HG03039 (cell line): ENCODE measurements at regions not wholly inside any gene's neighbourhood (a gene's known extent, or its start where the extent isn't known, plus 50 kb on each side); places are given as distances from the start of the nearest gene placed in this dataset.

Experiments
- ATAC-seq: cut with Tn5 transposase; IDR thresholded peaks from one replicate; pipeline ENCODE4 v1.9.1; 2021; ENCODE audit warnings: mild to moderate bottlenecking, moderate library complexity; ENCODE audit not compliant: unreplicated experiment

DNA sequence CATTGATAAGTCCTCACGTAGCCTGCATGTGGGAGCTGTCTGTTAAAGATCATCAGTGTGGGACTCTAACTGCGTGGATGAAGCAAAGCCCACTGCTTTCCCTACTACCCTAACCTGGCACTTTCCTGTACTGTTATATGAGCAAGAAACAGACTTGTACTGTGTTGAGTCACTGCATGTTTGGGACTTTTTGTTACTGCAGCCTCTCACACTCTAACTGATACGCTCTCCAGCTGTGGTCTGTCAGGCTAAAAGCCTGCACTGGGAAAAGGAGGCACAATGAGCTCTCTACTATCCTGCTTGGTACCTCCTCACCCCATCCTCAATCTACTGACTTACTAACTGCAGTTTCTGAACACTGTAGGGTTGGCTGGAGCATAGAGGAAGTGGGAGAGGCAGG lies 93.7 kb upstream of the PLET1 start:
- no peak for ATAC-seq

DNA sequence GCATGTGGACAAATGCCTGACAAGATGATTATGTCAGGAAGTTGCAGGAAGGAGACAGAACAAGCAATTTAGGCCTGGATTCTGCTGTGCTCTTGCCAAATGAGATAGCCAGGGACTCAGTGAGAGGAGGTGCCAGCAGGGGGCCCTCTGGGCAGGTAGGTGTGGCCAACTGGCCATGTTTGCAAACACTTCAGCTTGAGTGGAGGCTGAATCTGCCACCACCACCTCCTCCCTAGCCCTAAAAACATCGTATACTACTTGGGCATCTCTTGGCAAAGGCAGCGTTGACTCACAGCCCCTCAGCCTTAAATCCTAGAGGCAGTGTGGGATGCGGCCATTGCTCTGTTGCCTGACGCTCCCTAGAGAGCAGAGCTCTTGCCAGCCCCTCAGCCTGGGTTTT lies 95.1 kb upstream of the PLET1 start:
- no peak for ATAC-seq

DNA sequence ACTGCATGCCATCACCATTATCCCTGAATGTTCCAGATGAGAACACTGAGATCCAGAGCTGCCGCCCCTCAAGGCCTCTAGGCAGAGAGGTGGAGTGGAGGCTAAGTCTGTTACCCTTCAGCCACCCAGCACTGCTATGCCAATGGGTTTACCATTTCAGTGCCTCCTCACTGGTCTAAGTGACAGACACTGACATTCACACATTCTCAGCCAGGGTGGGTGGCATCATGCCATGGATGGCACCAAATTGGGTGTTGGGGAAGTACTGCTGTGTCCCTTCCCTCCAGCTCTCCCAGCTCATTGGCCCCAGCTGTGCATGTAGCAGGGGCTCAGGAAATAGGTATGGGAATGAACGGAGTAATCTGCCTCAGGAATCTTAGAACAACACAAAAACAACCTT lies 96.8 kb upstream of the PLET1 start:
- no peak for ATAC-seq

DNA sequence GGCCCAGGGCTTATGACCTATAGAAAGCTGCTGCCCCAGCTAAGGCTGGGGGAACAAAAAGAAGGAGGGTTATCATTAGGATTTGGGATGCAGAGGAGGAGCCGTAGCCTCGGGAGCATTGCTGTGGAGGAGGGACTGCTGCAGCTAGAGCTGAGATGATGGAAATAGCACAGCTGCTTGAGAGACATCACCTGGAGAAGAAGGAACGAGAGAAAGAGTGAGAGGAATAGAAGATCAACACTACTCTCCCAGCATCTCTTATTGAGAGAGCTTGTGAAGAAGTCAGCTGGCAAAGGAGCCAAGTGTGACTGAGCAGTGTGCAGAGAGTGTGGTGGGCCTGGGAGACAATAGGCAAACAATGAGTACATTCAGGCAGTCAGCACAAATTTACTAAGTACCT lies 100.7 kb upstream of the PLET1 start:
- no peak for ATAC-seq

DNA sequence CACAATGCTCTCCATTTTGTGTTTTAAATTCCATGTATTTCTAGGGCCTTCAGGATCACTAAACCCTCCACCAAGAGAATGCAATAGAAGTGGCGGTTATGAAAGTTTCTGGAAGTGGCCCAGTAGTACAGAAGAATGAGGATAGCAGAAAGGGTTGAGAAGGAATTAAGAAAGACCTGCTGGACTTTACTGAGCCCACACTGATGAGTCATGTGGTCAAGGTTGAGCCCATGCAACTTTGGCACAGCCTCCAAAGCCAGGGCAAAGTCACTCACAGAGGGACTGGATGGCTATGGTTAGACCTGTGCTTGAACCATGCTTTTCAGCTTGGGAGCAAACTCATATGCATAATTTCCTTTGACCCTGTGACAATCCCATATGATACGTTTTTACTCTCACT lies 102.9 kb upstream of the PLET1 start:
- no peak for ATAC-seq

DNA sequence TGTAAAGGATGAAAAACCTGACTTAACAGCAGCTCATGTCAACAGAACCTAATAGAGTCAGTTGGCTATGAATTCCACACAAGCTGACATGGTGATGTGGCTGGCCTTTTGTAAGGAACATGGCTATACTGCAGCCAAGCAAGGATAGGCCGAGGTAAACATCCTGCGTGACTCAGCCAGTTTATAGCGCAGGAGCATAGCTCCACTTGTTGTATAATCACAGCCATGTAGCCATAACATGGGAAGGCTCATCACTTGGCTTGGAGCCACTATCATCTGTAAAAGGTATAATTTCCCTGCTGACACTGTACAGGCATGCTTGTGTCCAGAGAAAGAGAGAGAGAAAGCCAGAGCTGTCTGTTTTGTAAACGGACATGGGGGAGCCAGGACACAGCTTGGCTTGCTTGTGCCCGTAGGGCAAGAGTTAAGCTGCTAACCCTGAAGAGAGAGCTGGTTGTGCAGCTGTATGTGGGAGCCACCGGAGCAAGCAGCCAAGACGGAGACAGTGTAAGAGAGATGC lies 104.4 kb upstream of the PLET1 start:
- no peak for ATAC-seq

DNA sequence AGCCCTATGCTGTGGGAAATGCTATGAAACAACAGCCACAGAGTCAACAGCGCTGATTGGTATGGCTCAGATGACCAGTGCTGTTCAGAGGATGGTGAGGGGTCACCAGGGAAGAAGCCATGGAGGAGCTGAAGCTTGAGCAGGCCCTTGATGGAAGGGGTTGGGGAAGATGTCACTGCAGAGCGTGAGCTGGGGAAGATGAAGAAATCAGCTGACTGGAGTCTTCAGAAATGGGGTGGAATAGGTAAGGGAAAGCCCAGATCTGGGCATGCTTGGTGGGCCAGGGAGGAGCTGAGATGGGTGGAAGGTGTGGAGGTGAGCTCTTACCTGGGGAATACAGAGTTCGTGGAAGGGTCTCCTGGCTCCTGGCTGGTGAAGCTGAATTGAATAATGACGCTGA lies 105.4 kb upstream of the PLET1 start:
- no peak for ATAC-seq

DNA sequence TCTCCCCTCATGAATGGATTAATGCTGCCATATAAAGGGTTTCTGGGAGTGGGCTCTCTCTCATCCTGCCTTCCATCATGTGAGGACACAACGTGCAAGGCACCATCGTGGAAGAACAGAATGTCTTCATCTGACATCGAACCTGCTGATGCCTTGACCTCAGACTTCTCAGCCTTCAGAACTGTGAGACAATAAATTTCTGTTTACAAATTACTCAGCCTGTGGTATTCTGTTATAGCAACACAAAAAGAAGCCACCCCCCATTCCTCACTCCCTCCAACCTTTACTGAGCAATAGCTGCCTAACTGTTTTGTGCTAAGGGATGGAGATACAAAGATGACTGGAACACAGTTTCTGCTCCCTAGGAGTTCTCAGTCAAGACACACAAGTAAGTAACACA lies 106.1 kb upstream of the PLET1 start:
- no peak for ATAC-seq

DNA sequence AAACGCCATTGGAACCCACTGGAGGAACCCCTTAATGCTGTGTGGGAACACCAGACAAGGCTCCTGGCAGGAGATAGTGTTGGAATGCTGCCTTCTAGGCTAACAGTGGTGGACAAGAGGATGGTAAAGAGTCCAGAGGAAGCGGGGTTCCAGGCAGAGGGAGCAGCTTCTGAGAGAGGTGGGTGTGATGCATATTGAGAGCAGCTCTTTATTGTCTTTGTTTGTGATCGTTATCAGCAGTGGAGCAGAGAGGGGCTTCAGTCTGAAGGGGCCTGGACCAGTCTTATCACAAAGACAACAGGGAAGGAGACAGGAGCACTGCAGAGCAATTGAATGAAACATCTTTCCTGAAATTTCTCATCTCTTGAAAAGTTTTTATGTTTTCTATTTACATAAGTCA lies 106.8 kb upstream of the PLET1 start:
- no peak for ATAC-seq

DNA sequence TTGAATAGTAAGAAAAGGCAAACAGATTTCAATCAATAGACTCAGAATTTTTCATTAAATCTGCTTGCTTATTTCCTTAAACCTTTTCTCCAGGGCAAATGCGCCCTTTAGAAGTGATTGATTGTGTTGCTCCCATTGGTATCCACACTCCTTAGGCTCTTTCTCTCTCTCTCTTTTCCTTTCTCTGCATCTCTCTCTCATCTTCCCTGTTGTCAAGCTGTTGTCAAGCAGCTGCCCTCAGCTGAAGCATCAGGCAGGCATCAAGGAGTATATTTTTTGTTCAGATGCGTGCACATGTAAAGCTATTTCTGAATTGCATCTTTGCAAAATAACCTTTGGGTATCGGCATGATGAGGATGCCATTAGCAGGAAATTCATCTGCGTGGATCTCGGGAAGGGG lies 107.2 kb upstream of the PLET1 start:
- ATAC-seq, result no peak

DNA sequence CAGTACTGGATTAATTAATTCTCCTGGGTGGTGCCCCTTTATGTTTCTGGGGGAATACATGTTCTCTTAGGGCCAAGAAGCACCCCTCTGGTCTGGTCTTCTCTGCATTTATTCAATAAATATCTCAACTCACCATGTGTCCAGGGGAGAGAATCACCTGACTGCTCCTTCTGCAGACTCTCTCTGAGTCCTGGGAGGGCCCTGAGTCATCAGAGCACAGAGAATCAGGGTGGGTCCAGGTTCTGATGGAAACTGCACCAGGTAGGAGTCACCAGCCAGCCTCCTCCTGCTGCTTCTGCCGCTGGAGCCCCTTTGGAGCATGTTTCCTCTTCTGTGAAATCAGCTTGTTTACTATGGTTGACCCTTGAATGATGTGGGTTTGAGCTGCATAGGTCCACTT lies 107.7 kb upstream of the PLET1 start:
- no peak for ATAC-seq

DNA sequence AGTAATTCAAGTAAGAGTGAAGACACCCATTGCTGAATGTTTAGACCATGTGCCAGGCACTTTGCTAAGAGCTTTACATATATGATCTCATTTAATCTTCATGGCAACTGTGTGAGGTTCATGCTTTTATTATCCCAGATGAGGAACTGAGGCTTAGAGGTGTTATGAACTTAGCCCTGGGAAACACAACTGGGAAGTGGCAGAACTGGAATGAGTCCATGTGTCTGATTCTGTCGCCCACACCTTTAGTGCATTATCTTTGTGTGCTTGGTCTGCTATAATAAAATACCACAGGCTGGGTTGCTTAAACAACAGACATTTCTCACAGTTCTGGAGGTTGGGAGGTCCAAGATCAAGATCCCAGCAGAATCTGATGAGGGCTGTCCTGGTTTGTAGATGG lies 108.7 kb upstream of the PLET1 start:
- ATAC-seq, result no peak

DNA sequence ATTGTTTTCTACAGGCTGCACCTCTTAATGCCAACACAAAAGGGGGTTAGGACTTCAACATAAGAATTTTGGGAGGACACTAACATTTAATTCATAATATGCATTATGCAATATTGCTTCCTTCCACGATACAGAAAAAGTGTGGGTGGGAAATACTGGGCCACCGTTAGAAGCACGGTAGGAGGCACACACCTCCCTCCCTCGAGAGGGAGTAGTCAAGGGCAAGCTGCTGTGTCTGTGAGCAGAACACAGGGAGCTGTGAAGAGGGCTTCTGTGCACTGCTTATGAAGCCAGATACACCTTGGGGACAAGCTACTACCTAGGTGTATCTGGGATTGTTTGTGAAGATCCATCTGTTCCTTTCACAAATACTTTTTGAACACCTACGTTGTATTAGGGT lies 109.3 kb upstream of the PLET1 start:
- no peak for ATAC-seq

DNA sequence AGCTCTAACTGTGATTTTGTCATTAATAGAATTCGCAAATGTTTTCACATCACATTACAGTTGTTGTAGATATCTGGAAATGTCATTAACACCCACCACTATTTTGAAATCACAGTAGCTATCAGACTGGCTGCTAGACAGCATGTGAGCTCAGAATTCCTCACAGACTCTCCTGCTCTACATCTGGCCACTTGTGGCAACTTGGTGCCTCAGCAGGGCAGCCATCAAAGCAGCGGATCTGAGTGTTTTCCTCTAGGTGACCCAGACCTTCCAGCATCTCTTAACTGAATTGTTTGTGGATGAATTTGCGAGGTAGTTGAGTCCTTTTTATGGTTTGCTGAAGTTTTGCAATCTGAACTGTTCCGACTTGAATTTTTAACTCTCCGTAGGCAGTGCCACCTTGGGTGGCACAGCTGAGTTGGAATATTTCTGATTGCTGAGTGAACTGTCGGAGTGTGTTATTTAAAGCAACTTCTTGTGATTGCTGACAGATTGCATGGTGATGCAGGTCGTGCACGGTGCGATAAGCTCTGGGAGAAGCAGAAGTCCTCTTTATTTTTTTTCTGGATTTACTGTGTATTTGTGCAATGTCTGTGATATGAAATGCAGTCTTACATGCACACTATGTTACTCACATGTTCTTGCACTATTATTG lies 114.0 kb upstream of the PLET1 start:
- ATAC-seq, result no peak

DNA sequence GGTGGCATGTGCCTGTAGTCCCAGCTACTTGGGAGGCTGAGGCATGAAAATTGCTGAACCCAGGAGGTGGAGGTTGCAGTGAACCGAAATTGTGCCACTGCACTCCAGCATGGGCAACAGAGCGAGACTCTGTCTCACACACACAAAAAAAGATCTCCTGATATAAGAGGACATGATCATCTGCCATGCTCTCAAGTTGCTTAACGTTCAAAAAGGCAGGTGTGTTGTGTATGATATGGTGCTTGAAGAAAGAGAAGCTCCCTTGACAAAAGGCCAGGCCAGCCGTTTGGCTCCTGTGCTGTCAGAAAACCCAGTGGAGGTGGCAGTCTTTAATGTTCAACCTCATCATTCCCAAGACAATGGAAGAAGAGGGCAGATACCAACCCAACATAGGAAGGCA lies 117.3 kb upstream of the PLET1 start:
- no peak for ATAC-seq

DNA sequence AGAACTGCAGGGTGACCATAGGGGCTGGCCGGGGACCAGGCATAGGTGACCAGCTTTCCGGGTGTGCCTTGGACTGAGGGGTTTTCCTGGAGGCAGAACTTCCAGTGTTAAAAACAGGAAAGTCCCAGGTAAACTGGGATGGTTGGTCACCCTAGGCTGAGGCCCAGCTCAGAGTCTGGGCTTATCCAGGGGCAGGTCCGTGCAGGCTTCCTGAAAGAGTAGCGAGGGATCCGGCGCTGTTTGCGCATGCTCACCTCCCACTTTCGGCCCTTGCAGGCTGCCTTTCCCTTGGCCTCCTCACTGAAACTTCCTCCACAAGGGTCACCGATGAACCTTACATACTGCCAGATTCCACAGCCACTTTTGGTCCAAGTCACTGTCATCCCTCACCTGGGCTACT lies 119.8 kb upstream of the PLET1 start:
- no peak for ATAC-seq

DNA sequence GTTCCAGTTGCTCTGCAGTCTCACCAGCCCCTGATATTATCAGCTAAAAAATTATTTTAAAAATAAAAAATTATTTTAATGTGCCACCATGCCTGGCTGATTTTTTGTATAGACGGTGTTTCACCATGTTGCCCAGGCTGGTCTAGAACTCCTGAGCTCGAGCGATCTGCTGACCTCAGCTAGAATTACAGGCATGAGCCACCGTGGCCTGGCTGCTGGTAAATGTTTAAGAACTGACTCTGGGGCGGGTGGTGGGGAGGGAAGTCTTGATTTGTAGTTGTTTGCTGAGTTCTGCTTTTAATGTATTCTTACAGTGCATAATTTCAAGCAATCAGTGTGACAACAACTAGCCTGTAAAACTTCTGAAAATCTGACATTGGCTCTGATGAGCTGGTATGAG lies 120.9 kb upstream of the PLET1 start:
- ATAC-seq, result no peak

DNA sequence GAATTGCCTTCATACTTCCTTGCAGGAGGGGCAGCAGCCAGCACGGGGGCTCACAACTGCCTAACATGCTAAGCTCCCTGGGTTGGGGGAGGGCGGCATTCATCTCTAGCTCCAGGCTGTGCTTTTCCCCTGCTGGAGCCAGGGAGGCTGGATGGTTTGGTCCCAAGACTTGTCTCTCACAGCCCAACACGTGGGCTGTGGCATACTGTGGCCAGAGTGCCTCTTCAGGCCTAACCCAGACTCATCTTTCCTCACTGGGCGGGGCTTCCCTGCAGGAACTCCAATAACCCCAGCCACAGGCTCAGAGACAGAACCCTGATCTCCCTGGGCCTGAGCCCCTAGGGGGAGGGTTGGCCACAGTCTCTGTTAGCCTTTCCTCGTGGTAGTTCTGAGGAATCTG lies 121.9 kb upstream of the PLET1 start:
- ATAC-seq, result no peak

DNA sequence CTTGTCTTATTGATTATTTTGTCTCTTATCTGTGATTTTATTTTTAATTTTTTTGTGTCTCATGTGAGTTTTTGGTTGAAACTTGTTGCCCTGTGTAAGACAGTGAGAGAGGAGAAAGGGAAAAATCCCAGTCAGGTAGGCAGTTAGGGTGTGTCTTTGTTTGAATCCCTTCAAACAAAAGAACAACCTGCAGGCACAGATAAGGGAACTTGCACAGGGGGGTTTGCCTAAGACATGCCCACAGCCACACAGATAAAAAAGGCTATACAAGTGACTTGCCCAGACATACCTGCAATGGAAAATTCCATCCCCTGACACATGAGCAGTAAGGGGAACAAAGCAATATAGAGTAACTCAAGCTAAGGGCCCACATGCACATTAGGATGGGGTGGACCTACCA lies 127.8 kb upstream of the PLET1 start:
- ATAC-seq, result no peak

DNA sequence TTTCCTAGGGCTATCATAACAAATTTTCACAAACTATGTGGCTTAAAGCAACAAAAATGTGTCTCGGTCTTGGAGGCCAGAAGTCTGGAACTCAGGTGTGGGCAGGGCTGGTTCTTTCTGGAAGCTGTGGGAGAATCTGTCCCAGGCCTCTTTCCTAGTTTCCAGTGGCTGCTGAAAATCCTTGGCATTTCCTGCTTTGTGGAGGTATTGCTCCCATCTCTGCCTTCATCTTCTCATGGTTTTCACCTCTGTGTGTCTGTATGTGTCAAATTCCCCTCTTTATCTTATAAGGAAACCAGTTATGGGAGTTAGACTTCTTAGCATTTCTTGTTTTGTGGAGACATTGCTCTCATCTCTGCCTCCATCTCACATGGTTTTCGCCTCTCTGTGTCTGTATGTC lies 130.4 kb upstream of the PLET1 start:
- no peak for ATAC-seq

DNA sequence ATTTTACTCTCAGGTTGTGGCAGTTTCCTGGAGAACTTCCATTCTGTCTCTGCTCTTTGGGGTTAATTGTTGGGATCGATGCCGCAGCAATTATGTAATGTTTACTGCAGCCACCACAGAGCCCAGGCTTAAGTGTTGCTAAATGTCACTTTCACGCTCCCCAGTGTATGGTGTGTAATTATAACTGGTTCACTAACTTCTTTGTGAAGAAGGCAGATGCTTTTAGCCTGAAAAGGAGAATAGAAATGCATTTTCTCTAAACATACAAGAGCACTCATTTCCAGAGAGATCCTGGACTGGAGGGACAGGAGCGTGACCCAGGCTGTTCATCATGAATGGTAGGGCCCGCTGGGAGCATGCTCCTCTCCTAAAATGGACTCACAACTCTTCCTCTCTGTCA lies 132.2 kb upstream of the PLET1 start:
- no peak for ATAC-seq

DNA sequence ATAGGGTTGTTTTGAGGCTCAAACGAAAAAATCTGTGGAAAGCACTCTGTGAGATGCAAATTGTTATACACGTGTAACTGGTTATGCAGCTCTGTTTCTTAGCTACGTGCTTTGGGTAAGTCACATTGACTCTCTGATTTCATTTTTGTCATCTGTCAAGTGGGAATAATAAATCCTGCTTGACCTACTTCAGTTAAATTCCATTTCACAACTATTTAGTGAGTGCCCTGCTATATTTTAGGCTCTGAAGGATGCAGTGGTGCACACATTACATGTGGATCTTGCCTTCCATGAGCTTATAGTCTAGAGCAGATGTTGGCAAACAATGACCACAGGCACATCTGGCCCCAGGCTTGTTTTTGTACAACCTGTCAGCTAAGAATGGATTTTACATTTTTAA lies 133.6 kb upstream of the PLET1 start:
- ATAC-seq, result no peak

DNA sequence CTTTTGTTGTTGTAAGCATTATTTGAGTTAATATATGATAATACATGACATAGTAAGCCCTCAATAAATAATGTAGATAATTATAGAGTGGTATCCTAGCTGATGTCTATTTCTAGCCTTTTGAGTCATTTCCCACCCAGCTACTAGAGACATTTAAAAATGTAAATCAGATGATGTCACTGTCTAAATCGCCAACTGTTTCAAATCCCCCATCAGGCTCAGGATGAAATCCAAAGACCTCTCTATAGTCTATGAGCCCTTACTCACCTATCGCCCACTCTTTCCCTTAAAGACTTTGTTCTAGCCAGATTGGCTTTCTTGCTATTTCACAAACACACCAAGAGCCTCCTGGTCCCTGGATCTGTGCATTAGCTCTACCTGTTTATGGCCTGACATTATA lies 135.4 kb upstream of the PLET1 start:
- no peak for ATAC-seq
